ENCODE measurements at regions not wholly inside any gene's neighbourhood (a gene's known extent, or its start where the extent isn't known, plus 50 kb on each side); places are given as distances from the start of the nearest gene placed in this dataset.

DNA sequence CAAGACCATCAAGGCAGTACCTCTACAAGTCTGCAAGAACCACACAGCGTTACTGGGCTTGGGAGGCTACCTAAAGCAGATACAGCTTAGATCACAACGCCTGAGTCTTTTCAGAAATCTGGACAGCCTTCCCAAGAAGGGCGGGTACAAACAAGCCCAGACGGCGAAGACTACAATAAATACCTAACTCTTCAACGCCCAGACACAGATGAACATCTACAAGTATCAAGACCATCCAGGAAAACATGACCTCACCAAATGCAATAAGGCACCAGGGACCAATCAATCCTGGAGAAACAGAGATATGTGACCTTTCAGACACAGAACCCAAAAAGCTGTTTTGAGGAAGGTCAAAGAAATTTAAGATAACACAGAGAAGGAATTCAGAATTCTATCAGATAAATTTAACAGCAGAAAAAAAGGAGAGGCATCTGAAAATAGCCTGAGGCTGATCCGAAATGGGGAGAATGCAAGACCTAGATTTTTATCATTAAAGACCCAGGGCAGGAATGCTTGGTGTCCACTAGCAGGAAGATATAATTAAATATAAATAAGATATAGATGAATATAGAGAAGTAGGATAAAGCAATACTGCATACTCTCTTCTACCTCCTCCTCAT is 131.7 kb upstream of the COL21A1 start:
- no peaks in the 10 kb centered on the region for H3K27me3 ChIP-seq (ENCODE audit: insufficient read depth, low read length)
- no peaks in the 10 kb centered on the region for H3K79me2 ChIP-seq (ENCODE audit: insufficient read depth, low read length)
- DNase-seq (ENCODE audit: low read depth, low spot score) (no peak), ATAC-seq (no peak)
- H3K27ac ChIP-seq (ENCODE audit: low read depth, low read length) = no peak overlapping the region
- H4K20me1 ChIP-seq (ENCODE audit: insufficient read depth) = no peaks in the 10 kb centered on the region
- H2AFZ ChIP-seq (ENCODE audit: low read depth, low read length, poor library complexity, severe bottlenecking) = no peak overlapping the region
- no peaks in the 10 kb centered on the region for H3K9me3 ChIP-seq (ENCODE audit: control insufficient read depth in 1 of 2, insufficient read depth in 1 of 2, low read depth in 1 of 2, low read length in 2 of 2)
- no peak overlapping the region for H3K4me3 ChIP-seq (replicated peaks in 1 of 2; ENCODE audit: low read depth in 1 of 2, low read length in 2 of 2)
- H3K36me3 ChIP-seq (ENCODE audit: control insufficient read depth in 1 of 2, insufficient read depth in 2 of 2, low read length in 2 of 2) = no peaks in the 10 kb centered on the region
- TF ChIP-seq, protein P1, sequence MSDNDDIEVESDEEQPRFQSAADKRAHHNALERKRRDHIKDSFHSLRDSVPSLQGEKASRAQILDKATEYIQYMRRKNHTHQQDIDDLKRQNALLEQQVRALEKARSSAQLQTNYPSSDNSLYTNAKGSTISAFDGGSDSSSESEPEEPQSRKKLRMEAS (IDR thresholded peaks at IDR 0.05) = no peak
- H3K9ac ChIP-seq (ENCODE audit: low read length) = no peak overlapping the region
- no peak overlapping the region for H3K4me2 ChIP-seq (ENCODE audit: low read length)
- ChIA-PET RAD21 (ENCODE audit: low non-redundant PET in 1 of 2, low total read pairs in 2 of 2, uncharacterized antibody in 2 of 2, unreplicated experiment in 2 of 2) (no interaction called here), CTCF (no interaction called here), POLR2A (no interaction called here)
- H3K9me2 ChIP-seq (ENCODE audit: insufficient read depth) = no peaks in the 10 kb centered on the region
- intact Hi-C loops (cut with micrococcal nuclease) = no loop called here
- H3K4me1 ChIP-seq (ENCODE audit: control insufficient read depth in 1 of 2, insufficient read depth in 2 of 2, low read length in 2 of 2) = peaks cover 0 to 6% of the 10 kb centered on the region in 2 experiments; a peak in 1 of 4 replicates
- no TSS peak for BruUV-seq (replicated peaks)

DNA sequence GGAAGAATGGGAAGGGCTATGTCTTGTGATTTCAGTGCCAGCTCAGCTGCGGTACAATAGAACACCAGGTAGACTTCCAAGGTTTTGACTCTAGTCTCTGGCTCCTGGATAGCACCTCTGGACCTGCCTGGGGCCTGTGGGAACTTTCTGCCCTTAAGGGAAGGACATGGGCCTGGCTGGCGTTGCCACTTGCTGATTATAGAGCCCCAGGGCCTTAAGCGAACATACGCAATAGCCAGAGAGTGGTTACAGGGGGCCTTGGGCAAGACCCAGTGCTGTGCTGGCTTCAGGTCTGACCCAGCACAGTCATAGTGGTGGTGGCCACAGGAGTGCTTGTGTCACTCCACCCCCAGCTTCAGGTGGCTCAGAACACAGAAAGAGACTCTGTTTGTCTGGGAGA is 131.1 kb upstream of the COL21A1 start:
- peaks cover 0 to 6% of the 10 kb centered on the region in 2 experiments; a peak in 1 of 4 replicates for H3K4me1 ChIP-seq (ENCODE audit: control insufficient read depth in 1 of 2, insufficient read depth in 2 of 2, low read length in 2 of 2)

More for the DNA sequence above, 131.1 kb upstream of the COL21A1 start:
- Histone ChIP-seq H4K20me1 (ENCODE audit: insufficient read depth) (no peaks in the 10 kb centered on the region), H3K79me2 (ENCODE audit: insufficient read depth, low read length) (no peaks in the 10 kb centered on the region), H3K27ac (ENCODE audit: low read depth, low read length) (no peak overlapping the region), H3K4me3 (replicated peaks in 1 of 2; ENCODE audit: low read depth in 1 of 2, low read length in 2 of 2) (no peak overlapping the region), H3K9ac (ENCODE audit: low read length) (no peak overlapping the region), H2AFZ (ENCODE audit: low read depth, low read length, poor library complexity, severe bottlenecking) (no peak overlapping the region), H3K9me2 (ENCODE audit: insufficient read depth) (no peaks in the 10 kb centered on the region), H3K9me3 (ENCODE audit: control insufficient read depth in 1 of 2, insufficient read depth in 1 of 2, low read depth in 1 of 2, low read length in 2 of 2) (no peaks in the 10 kb centered on the region), H3K36me3 (ENCODE audit: control insufficient read depth in 1 of 2, insufficient read depth in 2 of 2, low read length in 2 of 2) (no peaks in the 10 kb centered on the region), H3K27me3 (ENCODE audit: insufficient read depth, low read length) (no peaks in the 10 kb centered on the region), H3K4me2 (ENCODE audit: low read length) (no peak overlapping the region)
- no TSS peak for BruUV-seq (replicated peaks)
- no peak for TF ChIP-seq CBX3 (IDR thresholded peaks at IDR 0.05; ENCODE audit: low read depth)
- TF ChIP-seq ZNF274 (IDR thresholded peaks at IDR 0.05; ENCODE audit: low read depth, low read length) = no peak
- no peak for TF ChIP-seq SRF (IDR thresholded peaks at IDR 0.05; ENCODE audit: low read depth)
- no peak for TF ChIP-seq YY1 (IDR thresholded peaks at IDR 0.05; ENCODE audit: extremely low read depth, insufficient replicate concordance, low read depth, low read length)
- no peak for TF ChIP-seq SP1 (IDR thresholded peaks at IDR 0.05; ENCODE audit: low read depth)
- no peak for TF ChIP-seq TCF7L2 (IDR thresholded peaks at IDR 0.05; ENCODE audit: borderline replicate concordance, extremely low read depth, insufficient read depth, insufficient read length)
- TF ChIP-seq EZH2 (IDR thresholded peaks at IDR 0.05) = no peak
- TF ChIP-seq, protein P2, sequence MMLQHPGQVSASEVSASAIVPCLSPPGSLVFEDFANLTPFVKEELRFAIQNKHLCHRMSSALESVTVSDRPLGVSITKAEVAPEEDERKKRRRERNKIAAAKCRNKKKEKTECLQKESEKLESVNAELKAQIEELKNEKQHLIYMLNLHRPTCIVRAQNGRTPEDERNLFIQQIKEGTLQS (IDR thresholded peaks at IDR 0.05) = no peak
- ChIA-PET POLR2A (no interaction called here), CTCF (no interaction called here), RAD21 (ENCODE audit: low non-redundant PET in 1 of 2, low total read pairs in 2 of 2, uncharacterized antibody in 2 of 2, unreplicated experiment in 2 of 2) (no interaction called here)
- intact Hi-C loops (cut with micrococcal nuclease) = no loop called here
- ATAC-seq = no peak
- no peak for DNase-seq (ENCODE audit: low read depth, low spot score)

All from HCT116 (cell line).